HEK293T (cell line): ENCODE measurements at regions not wholly inside any gene's neighbourhood (a gene's known extent, or its start where the extent isn't known, plus 50 kb on each side); places are given as distances from the start of the nearest gene placed in this dataset.

ENCODE experiments used
- BHLHE40 ChIP-seq: fragments of 450-650 bp; IDR thresholded peaks from 2 replicates; pipeline ENCODE4 v1.6.1; 2016; ENCODE audit warnings: mild to moderate bottlenecking, moderate library complexity, borderline replicate concordance
- CTBP1 ChIP-seq: fragments of 450-650 bp; IDR thresholded peaks from 2 replicates; pipeline ENCODE4 v1.6.1; 2016; ENCODE audit warnings: borderline replicate concordance
- FOXK2 ChIP-seq: fragments of 450-650 bp; IDR thresholded peaks from 2 replicates; pipeline ENCODE4 v1.6.1; 2016; ENCODE audit warnings: mild to moderate bottlenecking
- FOXM1 ChIP-seq: fragments of 450-650 bp; IDR thresholded peaks from 2 replicates; pipeline ENCODE4 v1.6.1; 2017; ENCODE audit warnings: mild to moderate bottlenecking, borderline replicate concordance
- HDGF ChIP-seq: fragments of 450-650 bp; IDR thresholded peaks from 2 replicates; pipeline ENCODE4 v1.6.1; 2017; ENCODE audit warnings: antibody characterized with exemption, borderline replicate concordance
- NFRKB ChIP-seq: fragments of 450-650 bp; IDR thresholded peaks from 2 replicates; pipeline ENCODE4 v1.6.1; 2016; ENCODE audit warnings: mild to moderate bottlenecking, moderate library complexity
- SP1 ChIP-seq: fragments of 450-650 bp; IDR thresholded peaks from 2 replicates; pipeline ENCODE4 v1.6.1; 2017
- SUZ12 ChIP-seq: fragments of 450-650 bp; IDR thresholded peaks from 2 replicates; pipeline ENCODE4 v1.6.1; 2016; ENCODE audit warnings: mild to moderate bottlenecking
- ZNF384 ChIP-seq: fragments of 450-650 bp; IDR thresholded peaks from 2 replicates; pipeline ENCODE4 v1.6.1; 2016
- TF ChIP-seq, protein P1 (sequence below): fragments of 450-650 bp; IDR thresholded peaks from 2 replicates; pipeline ENCODE4 v1.6.1; 2016

GRCh38 chr2:42979870-42980763, 187.7 kb upstream of the HAAO start:
- TF ChIP-seq FOXM1 (no peak), FOXK2 (no peak), HDGF (no peak), ZNF384 (no peak), NFRKB (no peak), SUZ12 (no peak), BHLHE40 (no peak), SP1 (no peak), CTBP1 (no peak)
- TF ChIP-seq, protein P1, sequence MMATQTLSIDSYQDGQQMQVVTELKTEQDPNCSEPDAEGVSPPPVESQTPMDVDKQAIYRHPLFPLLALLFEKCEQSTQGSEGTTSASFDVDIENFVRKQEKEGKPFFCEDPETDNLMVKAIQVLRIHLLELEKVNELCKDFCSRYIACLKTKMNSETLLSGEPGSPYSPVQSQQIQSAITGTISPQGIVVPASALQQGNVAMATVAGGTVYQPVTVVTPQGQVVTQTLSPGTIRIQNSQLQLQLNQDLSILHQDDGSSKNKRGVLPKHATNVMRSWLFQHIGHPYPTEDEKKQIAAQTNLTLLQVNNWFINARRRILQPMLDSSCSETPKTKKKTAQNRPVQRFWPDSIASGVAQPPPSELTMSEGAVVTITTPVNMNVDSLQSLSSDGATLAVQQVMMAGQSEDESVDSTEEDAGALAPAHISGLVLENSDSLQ, result no peak
